DOHH2 (cell line): ENCODE measurements at regions not wholly inside any gene's neighbourhood (a gene's known extent, or its start where the extent isn't known, plus 50 kb on each side); places are given as distances from the start of the nearest gene placed in this dataset.

Experiments used
- EZH2phosphoT487 ChIP-seq: fragments of 200-600 bp; sonication (generic); IDR thresholded peaks from 2 replicates; pipeline ENCODE4 v1.6.1; 2017; ENCODE audit warnings: borderline replicate concordance, mild to moderate bottlenecking, antibody characterized with exemption, low read length, moderate library complexity, mixed read lengths
- TF ChIP-seq, protein P1 (sequence below): fragments of 200-600 bp; sonication (generic); IDR thresholded peaks from one replicate; pipeline ENCODE4 v1.5.1; 2014; ENCODE audit warnings: antibody characterized with exemption, mild to moderate bottlenecking, low read depth, low read length; ENCODE audit not compliant: poor library complexity, severe bottlenecking

DNA sequence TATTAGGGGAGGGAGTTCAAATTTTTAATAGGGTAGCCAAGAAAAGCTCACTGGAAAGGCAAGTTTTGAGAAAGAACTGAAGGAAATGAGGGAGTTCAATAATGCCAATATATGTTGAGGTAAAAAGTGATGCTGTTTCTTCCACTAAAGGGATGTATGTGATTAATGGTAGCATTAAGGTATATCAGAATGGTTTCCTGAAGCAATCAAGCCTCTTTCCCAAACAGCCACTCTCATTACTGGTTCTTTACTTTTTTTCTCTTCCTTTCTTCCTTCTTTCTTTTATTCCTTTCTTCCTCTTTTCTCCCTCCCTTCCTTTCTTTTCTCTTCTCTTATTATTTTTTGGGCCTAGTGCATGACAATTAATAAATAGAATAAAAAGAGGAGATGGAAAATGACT lies 433.5 kb downstream of the SATB2 start:
- TF ChIP-seq, protein P1, sequence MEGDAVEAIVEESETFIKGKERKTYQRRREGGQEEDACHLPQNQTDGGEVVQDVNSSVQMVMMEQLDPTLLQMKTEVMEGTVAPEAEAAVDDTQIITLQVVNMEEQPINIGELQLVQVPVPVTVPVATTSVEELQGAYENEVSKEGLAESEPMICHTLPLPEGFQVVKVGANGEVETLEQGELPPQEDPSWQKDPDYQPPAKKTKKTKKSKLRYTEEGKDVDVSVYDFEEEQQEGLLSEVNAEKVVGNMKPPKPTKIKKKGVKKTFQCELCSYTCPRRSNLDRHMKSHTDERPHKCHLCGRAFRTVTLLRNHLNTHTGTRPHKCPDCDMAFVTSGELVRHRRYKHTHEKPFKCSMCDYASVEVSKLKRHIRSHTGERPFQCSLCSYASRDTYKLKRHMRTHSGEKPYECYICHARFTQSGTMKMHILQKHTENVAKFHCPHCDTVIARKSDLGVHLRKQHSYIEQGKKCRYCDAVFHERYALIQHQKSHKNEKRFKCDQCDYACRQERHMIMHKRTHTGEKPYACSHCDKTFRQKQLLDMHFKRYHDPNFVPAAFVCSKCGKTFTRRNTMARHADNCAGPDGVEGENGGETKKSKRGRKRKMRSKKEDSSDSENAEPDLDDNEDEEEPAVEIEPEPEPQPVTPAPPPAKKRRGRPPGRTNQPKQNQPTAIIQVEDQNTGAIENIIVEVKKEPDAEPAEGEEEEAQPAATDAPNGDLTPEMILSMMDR = no peak
- TF ChIP-seq EZH2phosphoT487 = no peak
